Natural killer cell (primary cell): ENCODE measurements at regions not wholly inside any gene's neighbourhood (a gene's known extent, or its start where the extent isn't known, plus 50 kb on each side); places are given as distances from the start of the nearest gene placed in this dataset.

Experiments used
- ATAC-seq, 3 donors: fragments of 150-1000 bp in 2 of 3; fragments of 200-7000 bp in 1 of 3; cut with Tn5 transposase; 1 replicate in 1 of 3; 2 replicates in 2 of 3; pipeline ENCODE4 v1.10.0; 2021; ENCODE audit warnings: mild to moderate bottlenecking in 2 of 3, moderate library complexity in 2 of 3
- DNase-seq, 2 donors: peaks; one replicate each; pipeline versions ENCODE4 v3.0.0 to v3.0.0-alpha.2; 2013 to 2021; ENCODE audit warnings: mixed read lengths in 1 of 2
- H3K27ac ChIP-seq: one replicate; pipeline ENCODE4 v1.5.1; 2013; ENCODE audit warnings: mild to moderate bottlenecking, low read length
- H3K27me3 ChIP-seq: one replicate; pipeline ENCODE4 v1.6.1; 2013; ENCODE audit warnings: low read length; ENCODE audit not compliant: control insufficient read depth, insufficient read depth
- H3K36me3 ChIP-seq: one replicate; pipeline ENCODE4 v1.6.1; 2013; ENCODE audit warnings: low read length; ENCODE audit not compliant: control insufficient read depth, insufficient read depth
- H3K4me1 ChIP-seq: one replicate; pipeline ENCODE4 v1.6.1; 2013; ENCODE audit warnings: low read length; ENCODE audit not compliant: control insufficient read depth, insufficient read depth
- H3K4me3 ChIP-seq: one replicate; pipeline ENCODE4 v1.5.1; 2013; ENCODE audit warnings: low read length
- H3K9me3 ChIP-seq: one replicate; pipeline ENCODE4 v1.6.1; 2013; ENCODE audit warnings: low read length; ENCODE audit not compliant: control insufficient read depth, insufficient read depth
- H3K27ac Mint-ChIP-seq, 2 donors: one replicate each; pipeline ENCODE4 v1.8.0; 2022; ENCODE audit warnings: mild to moderate bottlenecking in 2 of 2, mixed read lengths in 2 of 2, moderate library complexity in 1 of 2
- H3K27me3 Mint-ChIP-seq, 2 donors: one replicate each; pipeline ENCODE4 v1.8.0; 2022; ENCODE audit warnings: low read depth in 2 of 2, mixed read lengths in 2 of 2
- H3K36me3 Mint-ChIP-seq: one replicate; pipeline ENCODE4 v1.8.0; 2022; ENCODE audit warnings: mixed read lengths
- H3K4me1 Mint-ChIP-seq, 2 donors: one replicate each; pipeline ENCODE4 v1.8.0; 2022; ENCODE audit warnings: mixed read lengths in 2 of 2
- H3K4me3 Mint-ChIP-seq: one replicate; pipeline ENCODE4 v1.8.0; 2022; ENCODE audit warnings: mild to moderate bottlenecking, moderate library complexity, mixed read lengths
- H3K9me3 Mint-ChIP-seq, 2 donors: one replicate each; pipeline ENCODE4 v1.8.0; 2022; ENCODE audit warnings: mixed read lengths in 2 of 2
- WGBS: methylation state at CpG from one replicate; pipeline ENCODE4 v1.1.7; 2013; ENCODE audit warnings: missing lambda C conversion rate; ENCODE audit not compliant: insufficient coverage; 5-methylcytosine and 5-hydroxymethylcytosine counted together
- intact Hi-C: fragments of 100-400 bp; cut with micrococcal nuclease; formaldehyde crosslinking; loops from one replicate; pipeline ENCODE4 v1.14.2; 2022
- TF ChIP-seq, protein P1 (sequence below): fragments of 200-600 bp; IDR thresholded peaks from one replicate; pipeline ENCODE4 v1.8.0; 2022; ENCODE audit warnings: antibody characterized with exemption

DNA sequence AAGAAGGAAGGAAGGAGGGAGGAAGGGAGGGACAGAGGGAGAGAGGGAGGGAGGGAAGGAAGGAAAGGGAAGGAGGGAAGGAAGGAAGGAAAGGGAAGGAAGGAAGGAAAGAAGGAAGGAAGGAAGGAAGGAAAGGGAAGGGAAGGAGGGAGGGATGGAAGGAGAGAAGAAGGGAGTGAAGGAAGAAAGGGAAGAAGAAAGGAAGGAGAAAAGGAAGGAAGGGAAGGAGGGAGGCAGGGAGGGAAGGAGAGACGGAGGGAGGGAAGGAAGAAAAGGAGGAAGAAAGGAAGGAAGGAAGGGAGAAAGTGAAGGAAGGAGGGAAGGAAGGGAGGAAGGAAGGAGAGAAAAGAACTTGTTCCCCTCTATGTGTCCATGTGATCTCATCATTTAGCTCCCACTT is 465.0 kb downstream of the KCTD8 start:
- no peaks in the 10 kb centered on the region for H3K36me3 ChIP-seq
- H3K4me3 Mint-ChIP-seq, result no peak overlapping the region
- no peaks in the 10 kb centered on the region for H3K4me1 Mint-ChIP-seq
- DNase-seq (no peak), ATAC-seq (no peak)
- TF ChIP-seq, protein P1, sequence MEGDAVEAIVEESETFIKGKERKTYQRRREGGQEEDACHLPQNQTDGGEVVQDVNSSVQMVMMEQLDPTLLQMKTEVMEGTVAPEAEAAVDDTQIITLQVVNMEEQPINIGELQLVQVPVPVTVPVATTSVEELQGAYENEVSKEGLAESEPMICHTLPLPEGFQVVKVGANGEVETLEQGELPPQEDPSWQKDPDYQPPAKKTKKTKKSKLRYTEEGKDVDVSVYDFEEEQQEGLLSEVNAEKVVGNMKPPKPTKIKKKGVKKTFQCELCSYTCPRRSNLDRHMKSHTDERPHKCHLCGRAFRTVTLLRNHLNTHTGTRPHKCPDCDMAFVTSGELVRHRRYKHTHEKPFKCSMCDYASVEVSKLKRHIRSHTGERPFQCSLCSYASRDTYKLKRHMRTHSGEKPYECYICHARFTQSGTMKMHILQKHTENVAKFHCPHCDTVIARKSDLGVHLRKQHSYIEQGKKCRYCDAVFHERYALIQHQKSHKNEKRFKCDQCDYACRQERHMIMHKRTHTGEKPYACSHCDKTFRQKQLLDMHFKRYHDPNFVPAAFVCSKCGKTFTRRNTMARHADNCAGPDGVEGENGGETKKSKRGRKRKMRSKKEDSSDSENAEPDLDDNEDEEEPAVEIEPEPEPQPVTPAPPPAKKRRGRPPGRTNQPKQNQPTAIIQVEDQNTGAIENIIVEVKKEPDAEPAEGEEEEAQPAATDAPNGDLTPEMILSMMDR, result no peak
- no peak overlapping the region for H3K4me3 ChIP-seq
- H3K27me3 ChIP-seq, result no peaks in the 10 kb centered on the region
- H3K27ac ChIP-seq, result no peak overlapping the region
- no peaks in the 10 kb centered on the region for H3K9me3 ChIP-seq
- H3K27me3 Mint-ChIP-seq, result no peaks in the 10 kb centered on the region
- H3K9me3 Mint-ChIP-seq, result peaks cover 14 to 23% of the 10 kb centered on the region in 2 donors
- H3K36me3 Mint-ChIP-seq, result no peaks in the 10 kb centered on the region
- intact Hi-C loops, result no loop called here
- WGBS, result 76% methylated on average over 1 of the region's 1 CpG
- H3K27ac Mint-ChIP-seq, result no peak overlapping the region
- no peaks in the 10 kb centered on the region for H3K4me1 ChIP-seq

DNA sequence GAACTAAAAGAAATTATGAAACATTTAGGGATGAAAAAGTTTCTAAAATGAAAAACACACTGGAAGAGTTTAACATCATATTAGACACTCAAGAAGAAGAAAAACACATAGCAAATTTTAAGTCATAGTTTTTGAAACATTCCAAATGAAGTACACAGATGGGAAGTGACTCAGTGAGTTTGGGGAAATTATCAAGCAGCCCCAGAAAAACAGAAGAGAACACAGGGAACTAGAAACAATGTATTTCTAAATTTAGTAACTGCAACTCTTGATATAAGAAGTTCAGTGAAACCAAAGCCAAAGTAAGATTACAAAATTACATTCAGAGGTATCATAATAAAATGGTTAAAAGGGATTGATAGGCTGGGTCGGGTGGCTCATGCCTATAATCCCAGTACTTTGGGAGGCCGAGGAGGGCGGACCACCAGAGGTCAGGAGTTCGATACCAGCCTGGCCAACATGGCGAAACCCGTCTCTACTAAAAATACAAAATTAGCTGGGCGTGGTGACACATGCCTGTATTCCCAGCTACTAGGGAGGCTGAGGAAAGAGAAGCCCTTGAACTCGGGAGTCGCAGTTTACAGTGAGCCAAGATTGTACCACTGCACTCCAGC is 461.2 kb downstream of the KCTD8 start:
- H3K4me1 ChIP-seq, result no peaks in the 10 kb centered on the region
- Mint-ChIP-seq H3K9me3 (peaks cover 8 to 29% of the 10 kb centered on the region in 2 donors), H3K27ac (no peak overlapping the region), H3K27me3 (no peaks in the 10 kb centered on the region), H3K36me3 (no peaks in the 10 kb centered on the region), H3K4me3 (no peak overlapping the region), H3K4me1 (no peaks in the 10 kb centered on the region)
- no peaks in the 10 kb centered on the region for H3K27me3 ChIP-seq
- H3K36me3 ChIP-seq, result no peaks in the 10 kb centered on the region
- H3K4me3 ChIP-seq, result no peak overlapping the region
- TF ChIP-seq, protein P1, result no peak
- WGBS, result 95% methylated on average over 9 of the region's 9 CpGs
- ATAC-seq (no peak), DNase-seq (no peak)
- H3K9me3 ChIP-seq, result no peaks in the 10 kb centered on the region
- intact Hi-C loops, result no loop called here
- no peak overlapping the region for H3K27ac ChIP-seq

DNA sequence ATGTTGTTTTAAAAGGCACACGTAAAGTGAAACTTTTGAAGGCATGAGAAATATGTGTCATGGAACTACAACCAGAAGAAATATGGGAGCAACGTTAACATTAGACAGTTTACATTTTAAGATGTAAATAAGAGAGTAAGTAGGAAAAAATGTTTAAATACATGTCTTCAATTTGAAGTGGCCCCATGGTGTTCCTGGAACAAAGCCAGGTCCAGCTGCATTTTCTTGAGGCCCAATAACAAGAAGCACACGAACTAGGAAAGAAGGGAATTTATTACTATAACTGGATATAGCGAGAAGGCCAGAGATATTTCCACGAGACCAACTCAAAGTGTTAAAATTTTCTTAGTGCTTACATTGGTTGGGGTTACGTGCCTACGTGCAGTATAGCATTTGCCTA is 458.1 kb downstream of the KCTD8 start:
- no peaks in the 10 kb centered on the region for H3K27me3 ChIP-seq
- H3K36me3 ChIP-seq, result no peaks in the 10 kb centered on the region
- intact Hi-C loops, result no loop called here
- H3K27ac Mint-ChIP-seq, result no peak overlapping the region
- no peaks in the 10 kb centered on the region for H3K9me3 ChIP-seq
- H3K36me3 Mint-ChIP-seq, result no peaks in the 10 kb centered on the region
- no peaks in the 10 kb centered on the region for H3K4me1 ChIP-seq
- 86% methylated on average over 7 of the region's 7 CpGs for WGBS
- ATAC-seq, result no peak
- no peaks in the 10 kb centered on the region for H3K27me3 Mint-ChIP-seq
- no peak overlapping the region for H3K4me3 Mint-ChIP-seq
- no peak overlapping the region for H3K27ac ChIP-seq
- TF ChIP-seq, protein P1, result no peak
- no peak overlapping the region for H3K4me3 ChIP-seq
- DNase-seq, result no peak
- H3K9me3 Mint-ChIP-seq, result peaks cover 7 to 19% of the 10 kb centered on the region in 2 donors
- H3K4me1 Mint-ChIP-seq, result no peaks in the 10 kb centered on the region

DNA sequence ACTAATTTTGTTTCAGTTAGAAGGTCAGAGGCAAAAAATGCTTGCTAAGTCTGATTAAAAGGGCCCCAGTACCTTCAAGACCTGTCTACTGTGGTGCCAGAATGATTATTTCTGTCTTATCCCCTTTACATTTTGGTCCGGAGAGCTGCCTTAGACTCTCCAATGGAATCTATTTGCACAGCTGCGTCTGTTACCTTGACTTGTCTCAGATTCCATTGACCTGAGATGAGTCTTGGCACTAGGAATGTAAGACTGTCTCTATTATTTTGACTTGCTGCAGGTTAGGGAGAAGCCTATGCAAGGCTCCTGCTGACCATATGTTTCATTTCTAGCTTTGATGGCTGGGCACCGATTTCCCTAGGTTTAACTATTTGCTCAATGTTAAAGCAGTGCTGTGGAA is 457.6 kb downstream of the KCTD8 start:
- intact Hi-C loops, result no loop called here
- no peak overlapping the region for H3K4me3 ChIP-seq
- H3K4me1 ChIP-seq, result no peaks in the 10 kb centered on the region
- no peaks in the 10 kb centered on the region for H3K36me3 Mint-ChIP-seq
- TF ChIP-seq, protein P1, result no peak
- H3K27me3 Mint-ChIP-seq, result no peaks in the 10 kb centered on the region
- WGBS, result 82% methylated on average over 3 of the region's 3 CpGs
- H3K4me3 Mint-ChIP-seq, result no peak overlapping the region
- no peaks in the 10 kb centered on the region for H3K27me3 ChIP-seq
- no peaks in the 10 kb centered on the region for H3K36me3 ChIP-seq
- H3K27ac Mint-ChIP-seq, result no peak overlapping the region
- H3K27ac ChIP-seq, result no peak overlapping the region
- H3K9me3 ChIP-seq, result no peaks in the 10 kb centered on the region
- H3K9me3 Mint-ChIP-seq, result peaks cover 7 to 19% of the 10 kb centered on the region in 2 donors
- H3K4me1 Mint-ChIP-seq, result no peaks in the 10 kb centered on the region
- DNase-seq, result no peak
- no peak for ATAC-seq
